ENCODE measurements at regions not wholly inside any gene's neighbourhood (a gene's known extent, or its start where the extent isn't known, plus 50 kb on each side); places are given as distances from the start of the nearest gene placed in this dataset.

- H3K79me2 ChIP-seq (ENCODE audit: insufficient read depth, low read length) = no peaks in the 10 kb centered on the region
- no peaks in the 10 kb centered on the region for H3K36me3 ChIP-seq (ENCODE audit: insufficient read depth, low read length)
- no peak overlapping the region for H3K4me3 ChIP-seq (ENCODE audit: low read length, poor library complexity, severe bottlenecking)
- TF ChIP-seq CTCF (conservative IDR thresholded peaks at IDR 0.05; ENCODE audit: low read length) (no peak), EZH2phosphoT487 (IDR thresholded peaks at IDR 0.05; ENCODE audit: borderline replicate concordance) (no peak)
- no peaks in the 10 kb centered on the region for H3K4me1 ChIP-seq (ENCODE audit: insufficient read depth, low read length, poor library complexity, severe bottlenecking)
- H3F3A ChIP-seq (ENCODE audit: low read depth) = no peaks in the 10 kb centered on the region
- no peaks in the 10 kb centered on the region for H3K9me3 ChIP-seq (ENCODE audit: insufficient read depth, low read depth, low read length)
- no peak overlapping the region for H3K4me2 ChIP-seq (ENCODE audit: low read depth, low read length, poor library complexity, severe bottlenecking)
- H2AFZ ChIP-seq (ENCODE audit: low read length) = no peak overlapping the region
- H3K27me3 ChIP-seq (ENCODE audit: insufficient read depth, low read length, poor library complexity, severe bottlenecking) = no peaks in the 10 kb centered on the region
- H3K9ac ChIP-seq (ENCODE audit: low read depth, low read length, poor library complexity, severe bottlenecking) = no peak overlapping the region
- no peaks in the 10 kb centered on the region for H4K20me1 ChIP-seq (ENCODE audit: insufficient read depth, low read length, poor library complexity, severe bottlenecking)
- H3K9me2 ChIP-seq (replicated peaks; ENCODE audit: low read depth, low read length) = no peaks in the 10 kb centered on the region
These were observed 220.6 kb downstream of the ADRA2A start for GRCh38 chr10:111297351-111297848.

GRCh38 chr10:111298031-111298430, 221.2 kb downstream of the ADRA2A start:
- H3K27me3 ChIP-seq (ENCODE audit: insufficient read depth, low read length, poor library complexity, severe bottlenecking) = no peaks in the 10 kb centered on the region
- no peak overlapping the region for H3K4me3 ChIP-seq (ENCODE audit: low read length, poor library complexity, severe bottlenecking)
- H3K4me1 ChIP-seq (ENCODE audit: insufficient read depth, low read length, poor library complexity, severe bottlenecking) = no peaks in the 10 kb centered on the region
- no peaks in the 10 kb centered on the region for H3F3A ChIP-seq (ENCODE audit: low read depth)
- H3K9ac ChIP-seq (ENCODE audit: low read depth, low read length, poor library complexity, severe bottlenecking) = no peak overlapping the region
- TF ChIP-seq EZH2phosphoT487 (IDR thresholded peaks at IDR 0.05; ENCODE audit: borderline replicate concordance) (no peak), CTCF (conservative IDR thresholded peaks at IDR 0.05; ENCODE audit: low read length) (no peak)
- H3K79me2 ChIP-seq (ENCODE audit: insufficient read depth, low read length) = no peaks in the 10 kb centered on the region
- H2AFZ ChIP-seq (ENCODE audit: low read length) = no peak overlapping the region
- H4K20me1 ChIP-seq (ENCODE audit: insufficient read depth, low read length, poor library complexity, severe bottlenecking) = no peaks in the 10 kb centered on the region
- H3K9me3 ChIP-seq (ENCODE audit: insufficient read depth, low read depth, low read length) = no peaks in the 10 kb centered on the region
- H3K9me2 ChIP-seq (replicated peaks; ENCODE audit: low read depth, low read length) = no peaks in the 10 kb centered on the region
- no peaks in the 10 kb centered on the region for H3K36me3 ChIP-seq (ENCODE audit: insufficient read depth, low read length)
- H3K4me2 ChIP-seq (ENCODE audit: low read depth, low read length, poor library complexity, severe bottlenecking) = no peak overlapping the region

GRCh38 chr10:111299037-111299436, 222.2 kb downstream of the ADRA2A start:
- Histone ChIP-seq H3K4me1 (ENCODE audit: insufficient read depth, low read length, poor library complexity, severe bottlenecking) (no peaks in the 10 kb centered on the region), H3K9ac (ENCODE audit: low read depth, low read length, poor library complexity, severe bottlenecking) (no peak overlapping the region), H3K4me3 (ENCODE audit: low read length, poor library complexity, severe bottlenecking) (no peak overlapping the region), H3K9me2 (replicated peaks; ENCODE audit: low read depth, low read length) (no peaks in the 10 kb centered on the region), H3K36me3 (ENCODE audit: insufficient read depth, low read length) (no peaks in the 10 kb centered on the region), H3F3A (ENCODE audit: low read depth) (no peaks in the 10 kb centered on the region), H3K27me3 (ENCODE audit: insufficient read depth, low read length, poor library complexity, severe bottlenecking) (no peaks in the 10 kb centered on the region), H4K20me1 (ENCODE audit: insufficient read depth, low read length, poor library complexity, severe bottlenecking) (no peaks in the 10 kb centered on the region), H3K4me2 (ENCODE audit: low read depth, low read length, poor library complexity, severe bottlenecking) (no peak overlapping the region), H2AFZ (ENCODE audit: low read length) (no peak overlapping the region), H3K9me3 (ENCODE audit: insufficient read depth, low read depth, low read length) (no peaks in the 10 kb centered on the region), H3K79me2 (ENCODE audit: insufficient read depth, low read length) (no peaks in the 10 kb centered on the region)
- TF ChIP-seq CTCF (conservative IDR thresholded peaks at IDR 0.05; ENCODE audit: low read length) = no peak
- TF ChIP-seq EZH2phosphoT487 (IDR thresholded peaks at IDR 0.05; ENCODE audit: borderline replicate concordance) = no peak

All from Loucy (cell line).